H9 (cell line): ENCODE measurements at regions not wholly inside any gene's neighbourhood (a gene's known extent, or its start where the extent isn't known, plus 50 kb on each side); places are given as distances from the start of the nearest gene placed in this dataset.

Source experiments
- DNase-seq: peaks from one replicate; pipeline ENCODE4 v3.0.0-alpha.2; 2017
- H2AFZ ChIP-seq: one replicate; pipeline ENCODE4 v1.6.1; 2013; ENCODE audit warnings: mild to moderate bottlenecking, low read length, control low read depth, moderate library complexity
- H2AK5ac ChIP-seq: 2 replicates; pipeline ENCODE4 v1.6.1; 2013; ENCODE audit warnings: low read length, control low read depth, mixed read lengths; ENCODE audit not compliant: insufficient read length
- H2BK120ac ChIP-seq: one replicate; pipeline ENCODE4 v1.6.1; 2013; ENCODE audit warnings: low read depth, mild to moderate bottlenecking, low read length, control low read depth, inconsistent platforms; ENCODE audit not compliant: poor library complexity, severe bottlenecking
- H2BK12ac ChIP-seq: 2 replicates; pipeline ENCODE4 v1.6.1; 2013; ENCODE audit warnings: low read length, control low read depth, mixed read lengths, low read depth; ENCODE audit not compliant: insufficient read length
- H2BK15ac ChIP-seq: 2 replicates; pipeline ENCODE4 v1.6.1; 2013; ENCODE audit warnings: low read depth, low read length, control low read depth
- H2BK20ac ChIP-seq: one replicate; pipeline ENCODE4 v1.6.1; 2013; ENCODE audit warnings: low read depth, mild to moderate bottlenecking, low read length, control low read depth, inconsistent platforms; ENCODE audit not compliant: poor library complexity, severe bottlenecking
- H2BK5ac ChIP-seq: 2 replicates; pipeline ENCODE4 v1.6.1; 2013; ENCODE audit warnings: low read length, control low read depth, mixed read lengths; ENCODE audit not compliant: insufficient read length
- H3K14ac ChIP-seq: 2 replicates; pipeline ENCODE4 v1.6.1; 2013; ENCODE audit warnings: low read length, control low read depth; ENCODE audit not compliant: insufficient read depth
- H3K18ac ChIP-seq: 2 replicates; pipeline ENCODE4 v1.6.1; 2013; ENCODE audit warnings: low read depth, mild to moderate bottlenecking, mixed read lengths, low read length, control low read depth; ENCODE audit not compliant: insufficient read length
- H3K23ac ChIP-seq: 2 replicates; pipeline ENCODE4 v1.6.1; 2013; ENCODE audit warnings: low read length, control low read depth, mixed read lengths, low read depth; ENCODE audit not compliant: insufficient read length
- H3K23me2 ChIP-seq: 2 replicates; pipeline ENCODE4 v1.6.1; 2013; ENCODE audit warnings: low read depth, mild to moderate bottlenecking, mixed read lengths, low read length, control low read depth; ENCODE audit not compliant: insufficient read length, poor library complexity, severe bottlenecking
- H3K27ac ChIP-seq: 2 replicates; pipeline ENCODE4 v1.5.1; 2013; ENCODE audit warnings: low read length, control low read depth, mixed read lengths, low read depth; ENCODE audit not compliant: insufficient read length
- H3K27me3 ChIP-seq: 2 replicates; pipeline ENCODE4 v1.6.1; 2013; ENCODE audit warnings: low read length, control low read depth, inconsistent platforms; ENCODE audit not compliant: insufficient read depth
- H3K4ac ChIP-seq: 2 replicates; pipeline ENCODE4 v1.6.1; 2013; ENCODE audit warnings: low read depth, mild to moderate bottlenecking, control low read depth, inconsistent platforms, low read length, moderate library complexity
- H3K4me1 ChIP-seq: 2 replicates; pipeline ENCODE4 v1.6.1; 2013; ENCODE audit warnings: low read length, control low read depth, inconsistent platforms; ENCODE audit not compliant: insufficient read depth
- H3K4me2 ChIP-seq: 2 replicates; pipeline ENCODE4 v1.6.1; 2013; ENCODE audit warnings: low read length, control low read depth, mixed read lengths; ENCODE audit not compliant: insufficient read length, insufficient read depth
- H3K56ac ChIP-seq: 2 replicates; pipeline ENCODE4 v1.6.1; 2013; ENCODE audit warnings: low read depth, mild to moderate bottlenecking, mixed read lengths, low read length, control low read depth; ENCODE audit not compliant: insufficient read length
- H3K79me1 ChIP-seq: 2 replicates; pipeline ENCODE4 v1.6.1; 2013; ENCODE audit warnings: low read depth, mild to moderate bottlenecking, moderate library complexity, low read length, control low read depth, inconsistent platforms; ENCODE audit not compliant: insufficient read depth, poor library complexity, severe bottlenecking
- H3K79me2 ChIP-seq: 2 replicates; pipeline ENCODE4 v1.6.1; 2013; ENCODE audit warnings: low read length, control low read depth, inconsistent platforms; ENCODE audit not compliant: insufficient read depth
- H3K9ac ChIP-seq: 2 replicates; pipeline ENCODE4 v1.6.1; 2013; ENCODE audit warnings: low read length, control low read depth, mixed read lengths; ENCODE audit not compliant: insufficient read length; ENCODE audit errors: extremely low read depth
- H3K9me3 ChIP-seq: one replicate; pipeline ENCODE4 v1.6.1; 2013; ENCODE audit warnings: low read depth, low read length, inconsistent platforms; ENCODE audit not compliant: control insufficient read depth
- H3T11ph ChIP-seq: one replicate; pipeline ENCODE4 v1.6.1; 2013; ENCODE audit warnings: mild to moderate bottlenecking, low read length, control low read depth, inconsistent platforms
- H4K20me1 ChIP-seq: one replicate; pipeline ENCODE4 v1.6.1; 2013; ENCODE audit not compliant: control insufficient read depth, insufficient read length, insufficient read depth
- H4K5ac ChIP-seq: 2 replicates; pipeline ENCODE4 v1.6.1; 2013; ENCODE audit warnings: low read depth, mild to moderate bottlenecking, mixed read lengths, low read length, control low read depth; ENCODE audit not compliant: insufficient read length
- H4K8ac ChIP-seq: replicated peaks from 2 replicates; pipeline ENCODE4 v1.6.1; 2013; ENCODE audit warnings: low read length, control low read depth, mixed read lengths, low read depth; ENCODE audit not compliant: insufficient read length
- H4K91ac ChIP-seq: 2 replicates; pipeline ENCODE4 v1.6.1; 2013; ENCODE audit warnings: low read depth, mild to moderate bottlenecking, moderate library complexity, mixed read lengths, low read length, control low read depth; ENCODE audit not compliant: insufficient read length
- H3K27ac Mint-ChIP-seq, 3 experiments: 2 replicates in 2 of 3; 3 replicates in 1 of 3; pipeline ENCODE4 v1.8.0; 2020 to 2021; ENCODE audit warnings: mixed read lengths in 3 of 3, mild to moderate bottlenecking in 1 of 3, moderate library complexity in 1 of 3
- H3K27me3 Mint-ChIP-seq: 2 replicates; pipeline ENCODE4 v1.8.0; 2021; ENCODE audit warnings: low read depth, mild to moderate bottlenecking, moderate library complexity, mixed read lengths
- H3K36me3 Mint-ChIP-seq, 3 experiments: 2 replicates in 2 of 3; 3 replicates in 1 of 3; pipeline ENCODE4 v1.8.0; 2020 to 2021; ENCODE audit warnings: low read depth in 3 of 3, mixed read lengths in 3 of 3; ENCODE audit not compliant: insufficient read depth in 1 of 3
- H3K4me1 Mint-ChIP-seq, 2 experiments: 2 replicates each; pipeline ENCODE4 v1.8.0; 2020; ENCODE audit warnings: mixed read lengths in 2 of 2
- H3K4me3 Mint-ChIP-seq, 2 experiments: 2 replicates in 1 of 2; 3 replicates in 1 of 2; pipeline ENCODE4 v1.8.0; 2020 to 2021; ENCODE audit warnings: mild to moderate bottlenecking in 2 of 2, mixed read lengths in 2 of 2, moderate library complexity in 1 of 2
- H3K9me3 Mint-ChIP-seq, 2 experiments: 2 replicates in 1 of 2; 3 replicates in 1 of 2; pipeline ENCODE4 v1.8.0; 2020; ENCODE audit warnings: mild to moderate bottlenecking in 2 of 2, mixed read lengths in 2 of 2, moderate library complexity in 1 of 2
- CTCF ChIP-seq: fragments of 200-600 bp; sonication (generic); conservative IDR thresholded peaks from 3 replicates; pipeline ENCODE4 v1.8.0; 2021; ENCODE audit warnings: antibody characterized with exemption, mild to moderate bottlenecking

- H3K4me3 Mint-ChIP-seq: no peak overlapping the region
- H3K14ac ChIP-seq: no peak overlapping the region
- H3T11ph ChIP-seq: no peak overlapping the region
- TF ChIP-seq CTCF: no peak
- no peaks in the 10 kb centered on the region for H3K36me3 Mint-ChIP-seq
- no peaks in the 10 kb centered on the region; a peak in 1 of 5 replicates for H3K9me3 Mint-ChIP-seq
- no peak overlapping the region for H2BK12ac ChIP-seq
- H3K27ac ChIP-seq: no peak overlapping the region
- H3K4me1 ChIP-seq: no peaks in the 10 kb centered on the region
- H3K23ac ChIP-seq: no peak overlapping the region
- no peak overlapping the region for H2BK5ac ChIP-seq
- H2BK15ac ChIP-seq: no peak overlapping the region
- DNase-seq: no peak
- H2AFZ ChIP-seq: no peak overlapping the region
- H2BK120ac ChIP-seq: no peak overlapping the region
- H3K56ac ChIP-seq: no peak overlapping the region
- no peak overlapping the region for H2AK5ac ChIP-seq
- H3K4me2 ChIP-seq: no peak overlapping the region
- H3K4ac ChIP-seq: no peak overlapping the region
- no peaks in the 10 kb centered on the region for H3K27me3 Mint-ChIP-seq
- H3K23me2 ChIP-seq: no peaks in the 10 kb centered on the region
- H3K9me3 ChIP-seq: no peaks in the 10 kb centered on the region
- H3K79me2 ChIP-seq: no peaks in the 10 kb centered on the region
- H3K27me3 ChIP-seq: no peaks in the 10 kb centered on the region
- H4K20me1 ChIP-seq: no peaks in the 10 kb centered on the region
- H3K79me1 ChIP-seq: no peaks in the 10 kb centered on the region
- H4K8ac ChIP-seq: no peak overlapping the region
- no peak overlapping the region for H4K5ac ChIP-seq
- H2BK20ac ChIP-seq: no peak overlapping the region
- H3K27ac Mint-ChIP-seq: 0 out of 7 replicates have a peak overlapping the region, but pooled peaks of 1 of the 3 experiments have one; percentile 15
- no peak overlapping the region for H3K9ac ChIP-seq
- no peaks in the 10 kb centered on the region for H3K4me1 Mint-ChIP-seq
- no peak overlapping the region for H3K18ac ChIP-seq
- no peak overlapping the region for H4K91ac ChIP-seq
Observed at GRCh38 chr10:56624082-56624481, 263.0 kb upstream of the ZWINT start.
